Stomach (tissue), 4 donors: ENCODE measurements at regions not wholly inside any gene's neighbourhood (a gene's known extent, or its start where the extent isn't known, plus 50 kb on each side); places are given as distances from the start of the nearest gene placed in this dataset.

ENCODE experiments used
- POLR2A ChIP-seq, 4 donors: fragments of 450-650 bp; IDR thresholded peaks; one replicate each; pipeline ENCODE4 v1.6.1; 2016; ENCODE audit warnings: antibody characterized with exemption in 4 of 4, control low read depth in 2 of 4, mild to moderate bottlenecking in 1 of 4, moderate library complexity in 1 of 4
- POLR2AphosphoS5 ChIP-seq, 3 donors: sonication (generic); formaldehyde crosslinking; IDR thresholded peaks; one replicate each; pipeline ENCODE4 v1.6.1; 2016; ENCODE audit warnings: antibody characterized with exemption in 3 of 3
- TF ChIP-seq, protein P1 (sequence below), 7 experiments: fragments of 450-650 bp in 4 of 7; fragments of 200-600 bp in 3 of 7; sonication (generic) in 3 of 7; IDR thresholded peaks; one replicate each; pipeline ENCODE4 v1.5.1; 2016 to 2019; ENCODE audit warnings: antibody characterized with exemption in 7 of 7, control low read depth in 2 of 7, mild to moderate bottlenecking in 1 of 7

DNA sequence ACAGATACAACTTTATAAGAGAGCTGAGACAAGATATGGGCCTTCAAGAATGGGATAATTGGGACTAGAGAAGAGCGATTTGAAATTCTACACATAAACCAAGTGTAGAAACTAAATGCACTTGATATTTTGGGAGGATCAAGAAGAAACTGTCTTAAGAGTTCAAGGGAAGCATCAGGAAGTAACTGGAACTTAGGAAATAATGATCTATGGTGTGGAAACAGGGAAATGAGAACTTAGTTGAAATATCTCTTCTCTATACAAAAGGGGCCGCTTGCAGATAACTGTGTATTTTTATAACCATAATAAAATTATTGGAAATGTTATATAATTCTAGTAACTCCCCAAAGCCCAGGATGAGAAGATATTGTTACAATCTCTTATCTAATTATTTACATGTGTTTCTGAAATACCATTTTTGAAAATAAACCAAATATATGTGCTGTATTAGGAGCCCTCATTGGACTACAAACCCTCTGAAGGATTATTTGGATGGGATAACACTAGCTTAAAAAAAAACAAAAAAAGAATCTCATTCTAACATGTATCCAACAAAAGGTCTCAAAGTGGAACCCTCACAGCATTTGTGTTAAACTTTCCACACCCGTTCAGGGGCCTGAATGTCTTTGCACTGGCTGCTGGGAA, 84.7 kb upstream of the FLRT2 start:
- TF ChIP-seq, protein P1, sequence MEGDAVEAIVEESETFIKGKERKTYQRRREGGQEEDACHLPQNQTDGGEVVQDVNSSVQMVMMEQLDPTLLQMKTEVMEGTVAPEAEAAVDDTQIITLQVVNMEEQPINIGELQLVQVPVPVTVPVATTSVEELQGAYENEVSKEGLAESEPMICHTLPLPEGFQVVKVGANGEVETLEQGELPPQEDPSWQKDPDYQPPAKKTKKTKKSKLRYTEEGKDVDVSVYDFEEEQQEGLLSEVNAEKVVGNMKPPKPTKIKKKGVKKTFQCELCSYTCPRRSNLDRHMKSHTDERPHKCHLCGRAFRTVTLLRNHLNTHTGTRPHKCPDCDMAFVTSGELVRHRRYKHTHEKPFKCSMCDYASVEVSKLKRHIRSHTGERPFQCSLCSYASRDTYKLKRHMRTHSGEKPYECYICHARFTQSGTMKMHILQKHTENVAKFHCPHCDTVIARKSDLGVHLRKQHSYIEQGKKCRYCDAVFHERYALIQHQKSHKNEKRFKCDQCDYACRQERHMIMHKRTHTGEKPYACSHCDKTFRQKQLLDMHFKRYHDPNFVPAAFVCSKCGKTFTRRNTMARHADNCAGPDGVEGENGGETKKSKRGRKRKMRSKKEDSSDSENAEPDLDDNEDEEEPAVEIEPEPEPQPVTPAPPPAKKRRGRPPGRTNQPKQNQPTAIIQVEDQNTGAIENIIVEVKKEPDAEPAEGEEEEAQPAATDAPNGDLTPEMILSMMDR (IDR thresholded peaks at IDR 0.05), result no peak
- TF ChIP-seq POLR2A (IDR thresholded peaks at IDR 0.05), result no peak
- no peak for TF ChIP-seq POLR2AphosphoS5 (IDR thresholded peaks at IDR 0.05)
